ENCODE measurements at regions not wholly inside any gene's neighbourhood (a gene's known extent, or its start where the extent isn't known, plus 50 kb on each side); places are given as distances from the start of the nearest gene placed in this dataset.

DNA sequence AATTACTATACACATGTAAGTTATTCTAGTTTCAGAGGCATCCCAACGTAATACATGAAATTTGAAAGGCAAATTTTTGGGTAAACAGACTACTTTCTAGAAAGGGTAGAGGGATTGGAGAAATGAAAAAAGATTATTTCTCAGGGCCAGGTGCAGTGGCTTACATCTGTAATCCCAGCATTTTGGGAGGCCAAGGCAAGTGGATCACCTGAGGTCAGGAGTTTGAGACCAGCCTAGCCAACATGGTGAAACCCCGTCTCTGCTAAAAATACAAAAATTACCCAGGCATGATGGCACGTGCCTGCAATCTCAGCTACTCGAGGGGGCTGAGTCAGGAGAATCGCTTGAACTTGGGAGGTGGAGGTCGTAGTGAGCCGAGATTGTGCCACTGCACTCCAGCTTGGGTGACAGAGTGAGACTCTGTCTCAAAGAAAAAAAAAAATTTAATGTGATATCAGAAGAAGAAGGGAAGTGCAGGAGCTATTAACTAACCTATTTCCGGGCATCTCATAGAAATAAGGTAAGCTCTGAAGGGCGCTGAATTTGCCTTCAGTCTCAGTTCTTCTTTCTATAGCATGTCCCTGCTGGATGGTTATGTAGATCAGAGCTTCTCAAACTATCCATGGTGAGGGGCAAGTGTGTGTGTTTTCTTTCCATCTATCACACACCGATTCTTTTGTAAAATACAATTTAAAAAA is 100.3 kb upstream of the MTHFD1L start:
- Histone ChIP-seq H3K27me3 (ENCODE audit: low read length) (no peaks in the 10 kb centered on the region), H3K9ac (ENCODE audit: low read length) (no peak overlapping the region), H3K27ac (ENCODE audit: low read depth, low read length) (peak overlapping the region; percentile 64), H4K20me1 (ENCODE audit: low read depth, low read length) (no peaks in the 10 kb centered on the region), H3K4me3 (ENCODE audit: insufficient read depth, low read length, poor library complexity, severe bottlenecking) (no peak overlapping the region), H3K79me2 (ENCODE audit: insufficient read depth, low read length) (no peaks in the 10 kb centered on the region), H3K9me3 (ENCODE audit: insufficient read depth, low read length) (no peaks in the 10 kb centered on the region), H3K36me3 (ENCODE audit: low read length) (no peaks in the 10 kb centered on the region), H3K4me2 (ENCODE audit: low read depth, low read length, poor library complexity, severe bottlenecking) (peak overlapping the region; percentile 55), H3F3A (ENCODE audit: insufficient read depth) (peaks cover 13% of the 10 kb centered on the region; the same call in 1 of the 2 replicates), H3K9me2 (replicated peaks; ENCODE audit: insufficient read depth, low read length) (no peaks in the 10 kb centered on the region), H2AFZ (ENCODE audit: low read depth, low read length, severe bottlenecking) (no peak overlapping the region)
- TF ChIP-seq CTCF (IDR thresholded peaks at IDR 0.05; ENCODE audit: insufficient read depth, low read length, poor library complexity, severe bottlenecking) (no peak), EZH2phosphoT487 (conservative IDR thresholded peaks at IDR 0.05; ENCODE audit: low read length) (no peak)

- Histone ChIP-seq H3K4me2 (ENCODE audit: low read depth, low read length, poor library complexity, severe bottlenecking) (peak overlapping the region; percentile 55), H2AFZ (ENCODE audit: low read depth, low read length, severe bottlenecking) (no peak overlapping the region), H3K36me3 (ENCODE audit: low read length) (no peaks in the 10 kb centered on the region), H3K9me3 (ENCODE audit: insufficient read depth, low read length) (no peaks in the 10 kb centered on the region), H3K9ac (ENCODE audit: low read length) (no peak overlapping the region), H4K20me1 (ENCODE audit: low read depth, low read length) (no peaks in the 10 kb centered on the region), H3K9me2 (replicated peaks; ENCODE audit: insufficient read depth, low read length) (no peaks in the 10 kb centered on the region), H3K27me3 (ENCODE audit: low read length) (no peaks in the 10 kb centered on the region), H3F3A (ENCODE audit: insufficient read depth) (peaks cover 13% of the 10 kb centered on the region; the same call in 1 of the 2 replicates), H3K27ac (ENCODE audit: low read depth, low read length) (peak overlapping the region; percentile 64; the same call in 1 of the 2 replicates), H3K4me3 (ENCODE audit: insufficient read depth, low read length, poor library complexity, severe bottlenecking) (no peak overlapping the region), H3K79me2 (ENCODE audit: insufficient read depth, low read length) (no peaks in the 10 kb centered on the region)
- no peak for TF ChIP-seq CTCF (IDR thresholded peaks at IDR 0.05; ENCODE audit: insufficient read depth, low read length, poor library complexity, severe bottlenecking)
- TF ChIP-seq EZH2phosphoT487 (conservative IDR thresholded peaks at IDR 0.05; ENCODE audit: low read length) = no peak
These were observed 99.1 kb upstream of the MTHFD1L start for GRCh38 chr6:150766201-150766997.

- H3K79me2 ChIP-seq (ENCODE audit: insufficient read depth, low read length) = no peaks in the 10 kb centered on the region
- no peaks in the 10 kb centered on the region for H3K9me3 ChIP-seq (ENCODE audit: insufficient read depth, low read length)
- H3K36me3 ChIP-seq (ENCODE audit: low read length) = peaks cover 4% of the 10 kb centered on the region; the same call in 1 of the 2 replicates
- H3K4me3 ChIP-seq (ENCODE audit: insufficient read depth, low read length, poor library complexity, severe bottlenecking) = no peak overlapping the region
- H3K27ac ChIP-seq (ENCODE audit: low read depth, low read length) = no peak overlapping the region
- no peaks in the 10 kb centered on the region for H3K9me2 ChIP-seq (replicated peaks; ENCODE audit: insufficient read depth, low read length)
- peaks cover 13% of the 10 kb centered on the region; the same call in 1 of the 2 replicates for H3F3A ChIP-seq (ENCODE audit: insufficient read depth)
- no peaks in the 10 kb centered on the region for H4K20me1 ChIP-seq (ENCODE audit: low read depth, low read length)
- H3K4me2 ChIP-seq (ENCODE audit: low read depth, low read length, poor library complexity, severe bottlenecking) = no peak overlapping the region
- TF ChIP-seq CTCF (IDR thresholded peaks at IDR 0.05; ENCODE audit: insufficient read depth, low read length, poor library complexity, severe bottlenecking) (no peak), EZH2phosphoT487 (conservative IDR thresholded peaks at IDR 0.05; ENCODE audit: low read length) (no peak)
- H3K9ac ChIP-seq (ENCODE audit: low read length) = no peak overlapping the region
- H3K27me3 ChIP-seq (ENCODE audit: low read length) = no peaks in the 10 kb centered on the region
- no peak overlapping the region for H2AFZ ChIP-seq (ENCODE audit: low read depth, low read length, severe bottlenecking)
These were observed 98.3 kb upstream of the MTHFD1L start for GRCh38 chr6:150767161-150767560.

All from SU-DHL-6 (cell line).